ENCODE measurements at regions not wholly inside any gene's neighbourhood (a gene's known extent, or its start where the extent isn't known, plus 50 kb on each side); places are given as distances from the start of the nearest gene placed in this dataset.

DNA sequence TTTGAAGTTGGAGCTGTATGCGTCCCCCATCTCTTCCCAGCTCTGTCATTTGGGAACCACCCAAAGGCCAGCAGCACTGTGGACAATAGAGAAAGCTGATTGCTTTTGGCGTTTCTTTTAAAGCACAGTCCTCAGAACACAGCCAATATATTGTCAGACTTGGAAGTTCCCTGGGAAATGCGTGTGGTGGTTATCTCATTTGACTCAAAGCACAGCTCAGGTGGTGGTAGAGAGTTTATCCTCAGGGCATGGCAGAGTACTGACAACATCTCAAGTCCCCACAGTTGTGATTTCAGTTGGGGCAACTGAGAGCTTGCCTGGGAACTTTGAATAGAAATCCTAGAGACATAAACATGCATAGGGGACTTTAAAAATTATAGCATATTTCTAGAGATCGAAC lies 601.3 kb downstream of the ETS1 start:
- no peak for TF ChIP-seq CTCF (conservative IDR thresholded peaks at IDR 0.05; ENCODE audit: low read length)
- no peak for TF ChIP-seq EZH2phosphoT487 (IDR thresholded peaks at IDR 0.05; ENCODE audit: borderline replicate concordance)
